ENCODE measurements at regions not wholly inside any gene's neighbourhood (a gene's known extent, or its start where the extent isn't known, plus 50 kb on each side); places are given as distances from the start of the nearest gene placed in this dataset.

DNA sequence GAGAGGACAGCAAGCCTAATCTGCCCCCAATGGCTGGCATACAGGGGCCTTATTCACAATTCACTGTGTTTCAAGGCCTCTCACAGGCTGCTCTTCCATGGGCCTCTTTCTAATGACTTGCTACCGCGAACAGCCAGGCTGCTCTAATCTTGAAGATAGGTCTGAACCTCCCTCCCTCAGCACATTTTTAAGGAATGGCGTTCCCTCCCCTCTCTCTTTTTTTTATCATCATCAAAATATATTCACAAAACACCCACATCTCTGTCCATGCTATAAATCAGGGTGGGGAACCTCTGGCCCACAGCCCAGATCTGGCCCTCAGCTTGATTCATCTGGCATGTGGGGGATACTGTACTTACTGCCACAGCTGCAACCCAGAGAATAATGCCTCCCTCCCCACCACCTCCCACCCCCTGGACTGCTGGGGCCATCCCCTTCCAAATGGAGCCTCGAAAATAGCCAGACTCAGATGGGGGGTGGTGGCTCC is 62.5 kb downstream of the PABIR2 start:
- H3K4me3 ChIP-seq (ENCODE audit: low read depth, low read length): no peak overlapping the region
- TF ChIP-seq, protein P1, sequence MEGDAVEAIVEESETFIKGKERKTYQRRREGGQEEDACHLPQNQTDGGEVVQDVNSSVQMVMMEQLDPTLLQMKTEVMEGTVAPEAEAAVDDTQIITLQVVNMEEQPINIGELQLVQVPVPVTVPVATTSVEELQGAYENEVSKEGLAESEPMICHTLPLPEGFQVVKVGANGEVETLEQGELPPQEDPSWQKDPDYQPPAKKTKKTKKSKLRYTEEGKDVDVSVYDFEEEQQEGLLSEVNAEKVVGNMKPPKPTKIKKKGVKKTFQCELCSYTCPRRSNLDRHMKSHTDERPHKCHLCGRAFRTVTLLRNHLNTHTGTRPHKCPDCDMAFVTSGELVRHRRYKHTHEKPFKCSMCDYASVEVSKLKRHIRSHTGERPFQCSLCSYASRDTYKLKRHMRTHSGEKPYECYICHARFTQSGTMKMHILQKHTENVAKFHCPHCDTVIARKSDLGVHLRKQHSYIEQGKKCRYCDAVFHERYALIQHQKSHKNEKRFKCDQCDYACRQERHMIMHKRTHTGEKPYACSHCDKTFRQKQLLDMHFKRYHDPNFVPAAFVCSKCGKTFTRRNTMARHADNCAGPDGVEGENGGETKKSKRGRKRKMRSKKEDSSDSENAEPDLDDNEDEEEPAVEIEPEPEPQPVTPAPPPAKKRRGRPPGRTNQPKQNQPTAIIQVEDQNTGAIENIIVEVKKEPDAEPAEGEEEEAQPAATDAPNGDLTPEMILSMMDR (IDR thresholded peaks at IDR 0.05; ENCODE audit: insufficient read depth, low read length, missing control alignments): no peak
- ChIA-PET POLR2A (no interaction called here), CTCF (no interaction called here)
- DNase-seq (ENCODE audit: low read depth, low spot score): no peak

DNA sequence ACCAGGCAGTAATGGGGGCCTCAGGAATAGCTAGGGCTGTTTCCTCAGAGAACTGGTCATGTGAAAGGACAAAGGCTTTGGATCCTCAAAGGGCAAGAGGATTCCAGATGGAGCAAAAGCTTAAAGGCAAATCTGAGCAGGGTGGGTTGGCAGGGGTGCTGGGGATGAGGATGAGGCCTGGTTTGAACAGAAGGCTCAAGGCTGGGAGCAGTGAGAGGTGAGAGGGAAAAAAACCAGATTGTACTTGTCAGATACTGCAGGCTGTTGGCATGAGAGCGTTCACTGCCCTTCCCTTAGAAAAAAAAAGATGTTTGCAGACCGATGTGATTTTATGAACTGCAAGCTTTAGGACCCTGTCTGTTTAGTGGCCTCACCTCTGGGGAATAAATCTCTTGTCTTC is 63.4 kb downstream of the PABIR2 start:
- DNase-seq (ENCODE audit: low read depth, low spot score): no peak
- H3K4me3 ChIP-seq (ENCODE audit: low read depth, low read length): no peak overlapping the region
- ChIA-PET CTCF (interaction anchor here (0.6 kb wide), 1 partner anchor 232 kb away, joined by 3 read pairs; no protein-coding TSS in a partner anchor), POLR2A (interaction anchor here (0.7 kb wide), 1 partner anchor 54 kb away, joined by 3 read pairs; no protein-coding TSS in a partner anchor)
- TF ChIP-seq, protein P1 (IDR thresholded peaks at IDR 0.05; ENCODE audit: insufficient read depth, low read length, missing control alignments): no peak

DNA sequence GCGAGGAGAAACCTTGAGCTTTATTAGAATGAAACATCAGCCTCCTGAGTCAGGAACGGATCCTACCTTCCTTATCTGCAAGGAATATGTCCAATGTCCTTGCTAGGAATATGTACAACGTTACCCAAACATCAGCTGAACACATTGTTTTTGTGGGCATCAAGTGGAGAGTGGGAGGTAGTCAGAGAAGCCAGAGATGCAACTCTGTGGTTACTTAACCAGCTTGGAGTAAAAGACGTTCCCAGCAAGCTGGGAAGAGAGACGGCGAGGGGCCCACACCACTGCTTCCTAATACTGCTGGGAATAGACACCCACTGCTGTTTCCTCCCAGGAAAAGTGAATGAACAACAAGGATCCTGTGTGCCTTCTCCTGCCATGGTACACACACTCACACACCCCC is 64.3 kb downstream of the PABIR2 start:
- ChIA-PET CTCF (no interaction called here), POLR2A (interaction anchor here (0.5 kb wide), 1 partner anchor 129 kb away, joined by 4 read pairs; no protein-coding TSS in a partner anchor)
- DNase-seq (ENCODE audit: low read depth, low spot score): no peak
- H3K4me3 ChIP-seq (ENCODE audit: low read depth, low read length): no peak overlapping the region
- TF ChIP-seq, protein P1 (IDR thresholded peaks at IDR 0.05; ENCODE audit: insufficient read depth, low read length, missing control alignments): no peak

DNA sequence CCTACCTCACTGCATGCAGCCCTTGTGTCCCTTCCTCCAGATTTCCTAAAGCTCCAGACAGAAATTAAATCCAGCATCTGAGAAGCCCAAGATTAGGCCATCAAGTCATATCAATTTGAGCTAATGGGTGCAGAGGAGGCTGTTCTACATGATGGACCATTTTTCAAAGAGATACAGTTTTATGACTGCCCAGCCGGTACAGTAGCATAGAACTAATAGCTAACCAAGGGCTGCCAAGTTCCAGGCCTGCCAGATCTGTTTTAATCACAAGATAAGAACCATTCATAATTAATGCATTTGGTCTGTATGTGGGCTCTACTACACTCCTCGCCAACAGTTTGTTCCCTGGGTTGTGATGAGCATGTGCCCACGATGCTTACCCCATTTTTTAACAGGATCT is 64.9 kb downstream of the PABIR2 start:
- ChIA-PET POLR2A (interaction anchor here (0.5 kb wide), 1 partner anchor 128 kb away, joined by 4 read pairs; no protein-coding TSS in a partner anchor), CTCF (no interaction called here)
- TF ChIP-seq, protein P1 (IDR thresholded peaks at IDR 0.05; ENCODE audit: insufficient read depth, low read length, missing control alignments): no peak
- DNase-seq (ENCODE audit: low read depth, low spot score): no peak
- H3K4me3 ChIP-seq (ENCODE audit: low read depth, low read length): no peak overlapping the region

DNA sequence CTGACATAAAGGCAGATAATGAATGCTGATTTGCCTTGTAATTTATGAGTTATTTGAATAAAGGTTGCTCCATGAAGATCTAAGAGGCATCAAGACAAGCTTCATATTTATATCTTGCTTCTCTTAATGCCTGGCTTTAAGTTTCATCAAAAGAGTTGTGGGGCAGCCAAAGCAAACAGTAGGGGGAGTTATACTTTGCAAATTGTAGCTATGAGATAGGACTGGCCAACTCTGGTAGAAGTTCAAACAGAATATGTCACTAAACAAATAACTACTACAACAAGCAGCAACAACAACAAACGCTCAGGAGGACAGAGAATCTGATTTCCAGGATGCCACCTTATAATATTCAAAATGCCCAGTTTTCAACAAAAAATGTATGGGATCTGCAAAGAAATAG is 69.1 kb upstream of the PLAC1 start:
- CTCF ChIA-PET: interaction anchor here (1.8 kb wide), 1 partner anchor 10 kb away, joined by 4 read pairs; no protein-coding TSS in a partner anchor
- POLR2A ChIA-PET: no interaction called here
- TF ChIP-seq, protein P1 (IDR thresholded peaks at IDR 0.05; ENCODE audit: insufficient read depth, low read length, missing control alignments): no peak

DNA sequence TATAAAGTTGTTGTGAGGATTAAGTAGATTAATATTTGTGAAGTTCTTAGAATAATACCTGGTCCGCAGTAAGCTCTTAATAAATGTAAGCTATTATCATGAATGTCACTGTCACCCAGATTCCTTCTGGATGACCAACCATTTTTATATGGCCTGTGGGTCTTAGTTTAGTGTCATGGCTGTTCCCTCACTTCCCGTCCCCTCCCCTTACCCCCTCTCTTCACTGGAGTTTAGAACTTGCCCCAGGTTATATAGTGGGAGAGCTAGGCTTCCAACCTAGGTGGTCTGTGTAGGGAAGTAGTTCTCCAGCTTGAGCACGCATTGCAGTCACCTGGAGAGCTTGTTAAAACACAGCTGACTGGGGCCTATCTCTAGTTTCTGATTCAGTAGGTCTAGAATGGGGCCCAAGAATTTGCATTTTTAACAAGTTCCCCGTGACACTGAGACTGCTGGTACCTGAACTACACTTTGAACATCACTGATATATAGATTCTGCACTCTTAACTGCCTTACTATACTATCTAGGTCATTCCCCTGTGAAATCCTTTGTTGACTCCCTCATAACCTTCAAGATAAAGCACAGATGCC is 66.9 kb upstream of the PLAC1 start:
- ChIA-PET CTCF (no interaction called here), POLR2A (no interaction called here)
- TF ChIP-seq, protein P1 (IDR thresholded peaks at IDR 0.05; ENCODE audit: insufficient read depth, low read length, missing control alignments): no peak
- H3K4me3 ChIP-seq (ENCODE audit: low read depth, low read length): no peak overlapping the region
- no peak for DNase-seq (ENCODE audit: low read depth, low spot score)

More for the DNA sequence above, 69.1 kb upstream of the PLAC1 start:
- no peak for DNase-seq (ENCODE audit: low read depth, low spot score)
- H3K4me3 ChIP-seq (ENCODE audit: low read depth, low read length): no peak overlapping the region

All from AG04449 (cell line).